CD4-positive, CD25-positive, alpha-beta regulatory T cell (primary cell): ENCODE measurements at regions not wholly inside any gene's neighbourhood (a gene's known extent, or its start where the extent isn't known, plus 50 kb on each side); places are given as distances from the start of the nearest gene placed in this dataset.
A peak's percentile ranks its signal among the peaks of the same experiment; 100 is the strongest.

ENCODE experiments used
- ATAC-seq, 2 donors: fragments of 150-1000 bp; cut with Tn5 transposase; one replicate each; pipeline ENCODE4 v1.10.0; 2021; ENCODE audit warnings: low read depth in 2 of 2, moderate number of reproducible peaks in 2 of 2, moderate library complexity in 1 of 2
- DNase-seq, 3 donors: peaks; one replicate each; pipeline versions ENCODE4 v3.0.0 to v3.0.0-alpha.2; 2012 to 2022; ENCODE audit warnings: mixed read lengths in 1 of 3
- H3K27ac ChIP-seq: one replicate; pipeline ENCODE4 v1.7.0; 2013; ENCODE audit warnings: mild to moderate bottlenecking, low read length; ENCODE audit not compliant: insufficient read depth, poor library complexity, severe bottlenecking
- H3K27me3 ChIP-seq: one replicate; pipeline ENCODE4 v1.7.0; 2013; ENCODE audit warnings: low read length; ENCODE audit not compliant: control insufficient read depth, insufficient read depth
- H3K36me3 ChIP-seq: one replicate; pipeline ENCODE4 v1.7.0; 2013; ENCODE audit warnings: mild to moderate bottlenecking, low read length, moderate library complexity; ENCODE audit not compliant: control insufficient read depth, insufficient read depth
- H3K4me1 ChIP-seq: 2 replicates; pipeline ENCODE4 v1.7.0; 2013; ENCODE audit warnings: mild to moderate bottlenecking, low read length; ENCODE audit not compliant: insufficient read depth, control insufficient read depth, poor library complexity, severe bottlenecking
- H3K4me3 ChIP-seq: one replicate; pipeline ENCODE4 v1.7.0; 2013; ENCODE audit warnings: low read depth, mild to moderate bottlenecking, low read length, moderate library complexity
- H3K9me3 ChIP-seq, 2 experiments: 1 replicate in 1 of 2; 2 replicates in 1 of 2; pipeline ENCODE4 v1.7.0; 2013; ENCODE audit warnings: low read length in 2 of 2, mild to moderate bottlenecking in 1 of 2, moderate library complexity in 1 of 2; ENCODE audit not compliant: control insufficient read depth in 2 of 2
- H3K27ac Mint-ChIP-seq, 3 donors: one replicate each; pipeline ENCODE4 v1.8.0; 2020 to 2022; ENCODE audit warnings: mild to moderate bottlenecking in 3 of 3, mixed read lengths in 3 of 3, moderate library complexity in 2 of 3
- H3K27me3 Mint-ChIP-seq: one replicate; pipeline ENCODE4 v1.8.0; 2022; ENCODE audit warnings: mild to moderate bottlenecking, mixed read lengths
- H3K36me3 Mint-ChIP-seq: one replicate; pipeline ENCODE4 v1.8.0; 2020; ENCODE audit warnings: mixed read lengths
- H3K4me1 Mint-ChIP-seq, 4 donors: one replicate each; pipeline ENCODE4 v1.8.0; 2020 to 2022; ENCODE audit warnings: mixed read lengths in 4 of 4, mild to moderate bottlenecking in 1 of 4
- H3K4me3 Mint-ChIP-seq, 4 donors: one replicate each; pipeline ENCODE4 v1.8.0; 2020 to 2022; ENCODE audit warnings: mild to moderate bottlenecking in 4 of 4, mixed read lengths in 4 of 4, moderate library complexity in 3 of 4
- H3K9me3 Mint-ChIP-seq, 7 donors: one replicate each; pipeline ENCODE4 v1.8.0; 2020 to 2022; ENCODE audit warnings: mixed read lengths in 7 of 7, mild to moderate bottlenecking in 3 of 7, moderate library complexity in 2 of 7

DNA sequence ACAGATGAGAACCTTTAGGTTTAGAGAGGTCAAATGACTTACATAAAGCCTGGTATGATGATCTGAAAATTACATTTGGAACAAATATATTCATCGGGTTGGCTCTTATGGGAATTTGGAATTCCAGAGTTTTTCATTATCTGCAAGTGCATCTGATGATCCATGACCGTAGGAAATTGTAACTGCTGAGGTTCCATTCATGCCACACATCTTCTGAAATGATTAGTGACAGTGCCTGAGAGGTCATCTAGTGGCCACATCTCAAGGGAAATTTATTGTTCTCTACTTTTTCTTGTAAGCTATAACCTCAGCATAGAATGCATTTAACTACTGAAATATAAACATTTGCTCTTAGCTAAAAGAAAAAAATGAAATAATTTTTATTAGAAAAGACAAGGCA, 105.8 kb upstream of the NWD2 start:
- H3K4me3 ChIP-seq, result no peak overlapping the region
- H3K4me1 ChIP-seq, result no peaks in the 10 kb centered on the region
- Mint-ChIP-seq H3K9me3 (peaks cover 0 to 5% (median 2%) of the 10 kb centered on the region in 7 donors), H3K27me3 (no peaks in the 10 kb centered on the region), H3K4me1 (no peaks in the 10 kb centered on the region), H3K36me3 (no peaks in the 10 kb centered on the region), H3K27ac (no peak overlapping the region), H3K4me3 (no peak overlapping the region)
- no peak for ATAC-seq
- no peak for DNase-seq
- H3K36me3 ChIP-seq, result no peaks in the 10 kb centered on the region
- no peak overlapping the region for H3K27ac ChIP-seq
- H3K9me3 ChIP-seq, result no peaks in the 10 kb centered on the region
- no peaks in the 10 kb centered on the region for H3K27me3 ChIP-seq

DNA sequence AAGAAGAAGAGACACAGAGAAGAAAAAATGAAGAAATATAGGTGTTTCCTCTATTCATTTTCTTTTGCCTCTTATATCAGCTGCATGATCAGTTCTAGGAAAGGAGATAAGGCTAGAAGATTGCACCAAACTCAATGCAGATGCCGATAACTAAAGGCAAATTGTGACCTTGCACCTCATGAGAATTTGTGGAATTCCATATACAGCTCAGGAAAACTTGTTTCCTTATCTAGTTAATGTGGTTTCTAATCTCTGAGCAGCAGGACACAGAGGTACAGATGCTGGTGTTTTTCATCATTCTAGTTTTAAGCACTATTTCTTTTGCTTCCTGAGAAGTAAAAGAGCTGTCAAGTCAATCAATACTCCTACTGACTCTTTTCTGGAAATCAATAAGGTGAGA, 104.6 kb upstream of the NWD2 start:
- no peaks in the 10 kb centered on the region for H3K36me3 ChIP-seq
- H3K36me3 Mint-ChIP-seq, result no peaks in the 10 kb centered on the region
- H3K4me3 ChIP-seq, result no peak overlapping the region
- H3K9me3 Mint-ChIP-seq, result peaks cover 0 to 5% (median 2%) of the 10 kb centered on the region in 7 donors
- no peak overlapping the region for H3K27ac Mint-ChIP-seq
- H3K4me1 ChIP-seq, result no peaks in the 10 kb centered on the region
- no peaks in the 10 kb centered on the region for H3K27me3 ChIP-seq
- H3K27me3 Mint-ChIP-seq, result no peaks in the 10 kb centered on the region
- no peaks in the 10 kb centered on the region for H3K4me1 Mint-ChIP-seq
- H3K27ac ChIP-seq, result no peak overlapping the region
- ATAC-seq (no peak), DNase-seq (no peak)
- no peak overlapping the region for H3K4me3 Mint-ChIP-seq
- no peaks in the 10 kb centered on the region for H3K9me3 ChIP-seq

DNA sequence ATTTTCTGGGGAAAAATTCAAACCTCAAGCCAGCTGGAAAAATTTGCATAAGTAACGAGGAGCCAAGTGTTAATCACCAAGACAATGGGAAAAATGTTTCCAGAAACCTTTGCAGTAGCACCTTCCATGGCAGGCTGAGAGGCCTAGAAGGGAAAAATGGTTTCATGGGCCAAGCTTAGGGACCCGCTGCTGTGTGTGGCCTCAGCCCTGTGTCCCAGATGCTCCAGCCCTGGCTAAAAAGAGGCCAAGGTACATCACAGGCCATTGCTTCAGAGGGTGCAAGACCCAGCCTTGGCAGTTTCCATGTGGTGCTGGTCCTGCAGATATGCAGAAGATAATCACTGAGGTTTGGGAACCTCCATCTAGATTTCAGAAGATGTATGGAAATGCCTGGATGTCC, 98.3 kb upstream of the NWD2 start:
- ATAC-seq (no peak), DNase-seq (no peak)
- no peaks in the 10 kb centered on the region for H3K4me1 Mint-ChIP-seq
- no peaks in the 10 kb centered on the region for H3K36me3 Mint-ChIP-seq
- no peak overlapping the region for H3K27ac ChIP-seq
- H3K27me3 Mint-ChIP-seq, result no peaks in the 10 kb centered on the region
- no peak overlapping the region for H3K4me3 ChIP-seq
- H3K9me3 Mint-ChIP-seq, result peaks cover 0 to 15% (median 3%) of the 10 kb centered on the region in 7 donors
- no peaks in the 10 kb centered on the region for H3K9me3 ChIP-seq
- H3K36me3 ChIP-seq, result no peaks in the 10 kb centered on the region
- H3K4me3 Mint-ChIP-seq, result no peak overlapping the region
- no peaks in the 10 kb centered on the region for H3K4me1 ChIP-seq
- no peak overlapping the region for H3K27ac Mint-ChIP-seq
- H3K27me3 ChIP-seq, result no peaks in the 10 kb centered on the region

DNA sequence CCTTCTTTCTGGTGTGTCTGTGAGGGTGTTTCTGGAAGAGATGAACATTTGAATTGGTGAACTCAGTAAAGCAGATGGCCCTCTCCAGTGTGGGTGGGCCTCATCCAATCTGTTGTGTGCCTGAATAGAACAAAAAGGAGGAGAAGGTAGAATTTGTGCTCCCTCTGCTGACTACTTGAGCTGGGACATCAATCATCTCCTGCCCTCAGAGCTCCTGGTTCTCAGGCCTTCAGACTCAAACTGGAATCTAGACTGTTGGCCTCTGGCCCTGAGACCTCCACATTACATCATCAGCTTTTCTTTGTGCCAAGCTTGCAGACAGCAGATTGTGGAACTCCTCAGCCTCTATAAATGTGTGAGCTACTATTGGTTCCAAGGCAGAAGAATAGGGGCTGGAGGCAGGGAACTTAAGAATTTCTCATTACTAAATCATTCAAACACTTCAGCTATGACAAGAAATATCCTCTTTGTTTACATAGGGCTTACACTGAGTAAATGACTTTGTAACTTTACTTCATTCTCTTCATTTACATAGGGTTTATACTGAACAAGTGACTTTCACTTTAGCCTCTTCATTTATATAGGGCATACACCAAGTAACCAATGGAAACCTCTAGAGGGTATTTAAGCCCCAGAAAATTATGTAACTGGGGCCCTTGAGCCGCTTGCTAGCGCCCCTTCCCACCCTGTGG, 86.9 kb upstream of the NWD2 start:
- ATAC-seq (no peak), DNase-seq (no peak)
- no peaks in the 10 kb centered on the region for H3K27me3 Mint-ChIP-seq
- H3K4me3 Mint-ChIP-seq, result no peak overlapping the region
- Histone ChIP-seq H3K9me3 (no peaks in the 10 kb centered on the region), H3K27me3 (no peaks in the 10 kb centered on the region), H3K4me3 (no peak overlapping the region), H3K4me1 (no peaks in the 10 kb centered on the region), H3K27ac (no peak overlapping the region), H3K36me3 (no peaks in the 10 kb centered on the region)
- H3K36me3 Mint-ChIP-seq, result no peaks in the 10 kb centered on the region
- H3K27ac Mint-ChIP-seq, result no peak overlapping the region
- no peaks in the 10 kb centered on the region for H3K4me1 Mint-ChIP-seq
- H3K9me3 Mint-ChIP-seq, result peaks cover 0 to 5% (median 0%) of the 10 kb centered on the region in 7 donors

DNA sequence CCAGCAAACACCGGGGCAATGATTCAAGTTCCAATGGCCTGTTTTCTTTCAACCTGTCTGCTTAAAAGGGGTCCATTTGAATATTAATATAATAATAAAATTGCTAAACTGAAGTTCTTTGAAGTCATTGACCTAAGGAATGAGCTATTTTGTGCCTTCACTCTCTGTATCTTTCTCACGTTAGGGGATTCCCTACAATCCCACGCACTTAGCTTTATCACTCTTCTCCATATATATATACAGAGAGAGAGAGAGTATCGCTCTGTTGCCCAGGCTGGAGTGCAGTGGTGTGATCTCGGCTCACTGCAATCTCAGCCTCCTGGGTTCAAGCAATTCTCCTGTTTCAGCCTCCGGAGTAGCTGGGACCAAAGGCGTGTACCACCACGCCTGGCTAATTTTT, 83.9 kb upstream of the NWD2 start:
- ATAC-seq (no peak), DNase-seq (no peak)
- Mint-ChIP-seq H3K9me3 (peaks cover 0 to 5% (median 0%) of the 10 kb centered on the region in 7 donors), H3K4me1 (no peaks in the 10 kb centered on the region), H3K36me3 (no peaks in the 10 kb centered on the region), H3K4me3 (no peak overlapping the region), H3K27me3 (no peaks in the 10 kb centered on the region), H3K27ac (no peak overlapping the region)
- no peaks in the 10 kb centered on the region for H3K36me3 ChIP-seq
- H3K27ac ChIP-seq, result no peak overlapping the region
- no peaks in the 10 kb centered on the region for H3K4me1 ChIP-seq
- H3K4me3 ChIP-seq, result no peak overlapping the region
- H3K9me3 ChIP-seq, result no peaks in the 10 kb centered on the region
- no peaks in the 10 kb centered on the region for H3K27me3 ChIP-seq

DNA sequence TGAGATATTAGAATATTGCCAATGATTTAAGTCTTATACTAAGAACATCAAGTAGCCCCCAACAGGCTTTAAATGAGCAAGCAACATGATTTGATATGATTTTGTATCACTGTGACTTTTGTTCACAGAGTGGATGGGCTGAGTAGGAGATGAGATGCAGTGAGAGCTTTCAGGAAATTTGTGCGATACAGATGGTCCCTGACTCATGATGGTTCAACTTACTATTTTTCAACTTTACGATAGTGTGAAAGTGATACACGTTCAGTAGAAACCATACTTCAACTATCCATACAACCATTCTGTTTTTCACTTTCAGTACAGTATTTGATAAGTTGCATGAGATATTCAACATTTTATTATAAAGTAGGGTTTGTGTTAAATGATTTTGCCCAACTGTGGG, 78.7 kb upstream of the NWD2 start:
- Histone ChIP-seq H3K36me3 (no peaks in the 10 kb centered on the region), H3K27me3 (no peaks in the 10 kb centered on the region), H3K9me3 (no peaks in the 10 kb centered on the region), H3K27ac (no peak overlapping the region), H3K4me3 (no peak overlapping the region), H3K4me1 (no peaks in the 10 kb centered on the region)
- Mint-ChIP-seq H3K4me3 (no peak overlapping the region), H3K4me1 (no peaks in the 10 kb centered on the region), H3K9me3 (no peaks in the 10 kb centered on the region), H3K36me3 (no peaks in the 10 kb centered on the region), H3K27ac (no peak overlapping the region), H3K27me3 (no peaks in the 10 kb centered on the region)
- DNase-seq (no peak), ATAC-seq (no peak)

DNA sequence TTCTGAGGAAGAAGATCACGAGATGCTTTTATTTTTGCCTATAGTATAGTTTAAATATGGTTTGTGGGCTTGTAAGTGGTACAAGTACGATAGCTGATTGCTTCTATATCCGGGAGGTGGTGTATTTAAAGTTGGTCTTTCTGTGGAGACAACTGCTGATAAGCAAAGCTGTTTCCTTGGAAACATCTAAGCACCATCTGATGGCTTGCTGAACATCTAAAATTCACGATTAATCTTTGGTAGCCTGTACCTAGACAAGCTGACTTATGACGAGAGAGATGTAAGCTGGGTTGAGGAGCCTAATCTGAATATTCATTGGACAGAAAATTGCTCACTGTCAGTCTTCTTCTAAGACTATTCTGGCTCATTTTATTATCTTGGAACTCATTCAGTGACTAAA, 74.6 kb upstream of the NWD2 start:
- no peak overlapping the region for H3K27ac Mint-ChIP-seq
- H3K36me3 ChIP-seq, result no peaks in the 10 kb centered on the region

DNA sequence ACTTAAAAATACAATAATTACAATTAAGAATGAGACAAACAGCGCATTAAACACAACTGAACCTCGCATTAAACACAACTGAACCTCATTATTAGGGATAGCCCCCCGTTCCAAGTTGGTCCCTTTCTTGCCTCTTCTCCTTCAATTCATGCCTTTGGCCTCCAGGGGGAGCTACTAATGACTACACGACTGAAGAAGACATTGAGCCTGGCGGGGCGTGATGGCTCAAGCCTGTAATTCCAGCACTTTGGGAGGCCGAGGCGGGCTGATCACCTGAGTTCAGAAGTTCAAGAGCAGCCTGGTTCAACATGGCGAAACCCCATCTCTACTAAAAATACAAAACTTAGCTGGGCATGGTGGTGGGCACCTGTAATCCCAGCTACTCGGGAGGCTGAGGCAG, 56.4 kb upstream of the NWD2 start:
- H3K27ac ChIP-seq, result no peak overlapping the region
- H3K36me3 ChIP-seq, result no peaks in the 10 kb centered on the region
- no peaks in the 10 kb centered on the region for H3K27me3 Mint-ChIP-seq
- no peaks in the 10 kb centered on the region for H3K9me3 ChIP-seq
- no peak overlapping the region for H3K27ac Mint-ChIP-seq
- ATAC-seq (no peak), DNase-seq (peak in 1 of 3 donors; percentile 3)
- H3K4me3 ChIP-seq, result no peak overlapping the region
- H3K9me3 Mint-ChIP-seq, result peaks cover 0 to 10% (median 2%) of the 10 kb centered on the region in 7 donors
- H3K27me3 ChIP-seq, result no peaks in the 10 kb centered on the region
- no peaks in the 10 kb centered on the region for H3K4me1 ChIP-seq
- H3K4me3 Mint-ChIP-seq, result no peak overlapping the region
- no peaks in the 10 kb centered on the region for H3K4me1 Mint-ChIP-seq
- H3K36me3 Mint-ChIP-seq, result no peaks in the 10 kb centered on the region

More for the DNA sequence above, 74.6 kb upstream of the NWD2 start:
- H3K36me3 Mint-ChIP-seq, result no peaks in the 10 kb centered on the region
- H3K27me3 ChIP-seq, result no peaks in the 10 kb centered on the region
- H3K9me3 Mint-ChIP-seq, result peaks cover 0 to 4% (median 0%) of the 10 kb centered on the region in 7 donors
- ATAC-seq (no peak), DNase-seq (no peak)
- no peak overlapping the region for H3K27ac ChIP-seq
- no peaks in the 10 kb centered on the region for H3K9me3 ChIP-seq
- H3K27me3 Mint-ChIP-seq, result no peaks in the 10 kb centered on the region
- H3K4me1 ChIP-seq, result no peaks in the 10 kb centered on the region
- H3K4me3 Mint-ChIP-seq, result no peak overlapping the region
- H3K4me3 ChIP-seq, result no peak overlapping the region
- H3K4me1 Mint-ChIP-seq, result no peaks in the 10 kb centered on the region
